ENCODE measurements at regions not wholly inside any gene's neighbourhood (a gene's known extent, or its start where the extent isn't known, plus 50 kb on each side); places are given as distances from the start of the nearest gene placed in this dataset.

GRCh38 chr17:72349491-72349995 is 228.7 kb downstream of the SOX9 start:
- no peak for TF ChIP-seq CTCF (conservative IDR thresholded peaks at IDR 0.05)
- peak overlapping the region; percentile 42 for H3K27ac ChIP-seq

GRCh38 chr17:72350073-72350472 is 229.3 kb downstream of the SOX9 start:
- peak overlapping the region; percentile 42 for H3K27ac ChIP-seq
- TF ChIP-seq CTCF (conservative IDR thresholded peaks at IDR 0.05) = no peak

- no peak for TF ChIP-seq CTCF (conservative IDR thresholded peaks at IDR 0.05)
- peak overlapping the region; percentile 81 for H3K27ac ChIP-seq
Measured at GRCh38 chr17:72351365-72351764, 230.5 kb downstream of the SOX9 start.

- H3K27ac ChIP-seq = peak overlapping the region; percentile 81
- TF ChIP-seq CTCF (conservative IDR thresholded peaks at IDR 0.05) = peak; percentile 12; the same call in 1 of the 2 replicates
Measured at GRCh38 chr17:72351884-72352346, 231.1 kb downstream of the SOX9 start.

GRCh38 chr17:72353502-72353901 is 232.7 kb downstream of the SOX9 start:
- TF ChIP-seq CTCF (conservative IDR thresholded peaks at IDR 0.05) = no peak
- H3K27ac ChIP-seq = peak overlapping the region; percentile 81

- peak overlapping the region; percentile 81 for H3K27ac ChIP-seq
- no peak for TF ChIP-seq CTCF (conservative IDR thresholded peaks at IDR 0.05)
Measured at GRCh38 chr17:72354071-72354470, 233.3 kb downstream of the SOX9 start.

GRCh38 chr17:72357764-72358365 is 237.0 kb downstream of the SOX9 start:
- TF ChIP-seq CTCF (conservative IDR thresholded peaks at IDR 0.05) = no peak
- H3K27ac ChIP-seq = no peak overlapping the region
